Activated CD8-positive, alpha-beta T cell treated with anti-CD3 and anti-CD28 coated beads for 36 hours (primary cell): ENCODE measurements at regions not wholly inside any gene's neighbourhood (a gene's known extent, or its start where the extent isn't known, plus 50 kb on each side); places are given as distances from the start of the nearest gene placed in this dataset.

Source experiments
- ATAC-seq: fragments of 200-7000 bp; cut with Tn5 transposase; one replicate; pipeline ENCODE4 v1.10.0; 2021; ENCODE audit warnings: mild to moderate bottlenecking, moderate library complexity
- CTCF ChIA-PET: fragments of 350-600 bp; sonication (Branson Sonifier 250); formaldehyde crosslinking; loops from one replicate; lab custom pipeline; 2021; ENCODE audit warnings: antibody characterized with exemption; lab: Charles Lee
- POLR2A ChIA-PET: fragments of 350-600 bp; sonication (Branson Sonifier 250); formaldehyde crosslinking; loops from one replicate; lab custom pipeline; 2021; ENCODE audit warnings: antibody characterized with exemption; lab: Charles Lee
- DNase-seq: peaks from one replicate; pipeline ENCODE4 v3.0.0-alpha.2; 2020
- H3K27ac Mint-ChIP-seq: one replicate; pipeline ENCODE4 v1.8.0; 2021; ENCODE audit warnings: mild to moderate bottlenecking, mixed read lengths
- H3K27me3 Mint-ChIP-seq: one replicate; pipeline ENCODE4 v1.8.0; 2021; ENCODE audit warnings: mixed read lengths
- H3K36me3 Mint-ChIP-seq: one replicate; pipeline ENCODE4 v1.8.0; 2021; ENCODE audit warnings: low read depth, mixed read lengths
- H3K4me1 Mint-ChIP-seq: one replicate; pipeline ENCODE4 v1.8.0; 2021; ENCODE audit warnings: low read depth, mixed read lengths
- H3K4me3 Mint-ChIP-seq: one replicate; pipeline ENCODE4 v1.8.0; 2021; ENCODE audit warnings: mild to moderate bottlenecking, moderate library complexity, mixed read lengths
- H3K9me3 Mint-ChIP-seq: one replicate; pipeline ENCODE4 v1.8.0; 2021; ENCODE audit warnings: mixed read lengths
- intact Hi-C: fragments of 100-400 bp; cut with micrococcal nuclease; formaldehyde crosslinking; loops from one replicate; pipeline ENCODE4 v1.10.0; 2022
- TF ChIP-seq, protein P1 (sequence below): fragments of 200-600 bp; IDR thresholded peaks from one replicate; pipeline ENCODE4 v1.8.0; 2022; ENCODE audit warnings: antibody characterized with exemption, mild to moderate bottlenecking

DNA sequence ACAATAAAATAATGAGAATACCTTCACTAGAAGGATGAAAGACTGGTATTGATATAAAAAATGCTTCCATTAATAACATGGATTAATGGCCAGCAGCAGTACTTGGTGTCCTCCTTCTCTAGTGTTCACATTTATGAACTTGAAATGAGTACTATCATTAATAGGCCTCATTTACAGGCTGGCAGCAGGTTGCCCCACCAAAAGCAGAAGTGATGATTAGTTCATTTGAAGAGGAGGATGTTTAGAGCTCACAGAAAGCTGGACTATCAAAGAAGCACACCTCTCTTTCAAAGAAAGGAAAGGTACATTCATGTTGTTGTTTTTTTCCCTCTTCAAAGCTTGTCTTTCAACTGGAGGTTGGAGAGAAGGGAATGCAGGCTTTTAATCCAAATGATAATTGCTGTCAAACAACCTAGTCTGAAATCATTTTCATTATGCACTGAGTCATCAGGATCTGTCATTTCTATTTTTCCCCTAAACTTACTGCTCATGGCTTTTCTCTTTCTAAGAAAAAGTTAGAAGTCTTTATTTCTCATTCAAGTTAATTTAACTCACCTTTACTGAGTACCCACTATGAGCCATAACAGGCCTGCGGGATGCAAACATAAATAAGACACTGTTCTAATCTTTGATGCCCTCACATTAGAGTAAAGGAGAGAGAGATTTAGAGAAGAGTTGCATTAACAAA lies 157.9 kb upstream of the GRIP1 start:
- no peak for ATAC-seq

DNA sequence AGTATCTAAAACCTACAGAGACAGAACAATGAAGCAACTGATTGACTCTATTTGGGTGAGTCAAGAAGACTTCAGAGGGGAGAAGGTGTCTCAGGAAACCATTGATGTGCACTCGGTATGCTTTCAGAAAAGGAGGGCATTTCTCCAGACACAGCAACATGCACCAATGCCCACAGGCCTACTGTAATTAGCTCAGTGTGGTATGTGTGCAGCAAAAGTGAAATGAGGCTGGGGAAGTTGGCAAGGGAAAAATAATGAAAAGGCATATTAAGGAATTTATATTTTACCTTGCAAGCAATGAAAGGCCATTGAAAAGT lies 158.4 kb upstream of the GRIP1 start:
- no peak for DNase-seq
- ChIA-PET POLR2A (no interaction called here), CTCF (no interaction called here)
- H3K4me1 Mint-ChIP-seq, result peaks cover 14% of the 10 kb centered on the region
- no peak overlapping the region for H3K27ac Mint-ChIP-seq
- ATAC-seq, result no peak
- intact Hi-C loops, result no loop called here
- H3K9me3 Mint-ChIP-seq, result no peaks in the 10 kb centered on the region
- TF ChIP-seq, protein P1, sequence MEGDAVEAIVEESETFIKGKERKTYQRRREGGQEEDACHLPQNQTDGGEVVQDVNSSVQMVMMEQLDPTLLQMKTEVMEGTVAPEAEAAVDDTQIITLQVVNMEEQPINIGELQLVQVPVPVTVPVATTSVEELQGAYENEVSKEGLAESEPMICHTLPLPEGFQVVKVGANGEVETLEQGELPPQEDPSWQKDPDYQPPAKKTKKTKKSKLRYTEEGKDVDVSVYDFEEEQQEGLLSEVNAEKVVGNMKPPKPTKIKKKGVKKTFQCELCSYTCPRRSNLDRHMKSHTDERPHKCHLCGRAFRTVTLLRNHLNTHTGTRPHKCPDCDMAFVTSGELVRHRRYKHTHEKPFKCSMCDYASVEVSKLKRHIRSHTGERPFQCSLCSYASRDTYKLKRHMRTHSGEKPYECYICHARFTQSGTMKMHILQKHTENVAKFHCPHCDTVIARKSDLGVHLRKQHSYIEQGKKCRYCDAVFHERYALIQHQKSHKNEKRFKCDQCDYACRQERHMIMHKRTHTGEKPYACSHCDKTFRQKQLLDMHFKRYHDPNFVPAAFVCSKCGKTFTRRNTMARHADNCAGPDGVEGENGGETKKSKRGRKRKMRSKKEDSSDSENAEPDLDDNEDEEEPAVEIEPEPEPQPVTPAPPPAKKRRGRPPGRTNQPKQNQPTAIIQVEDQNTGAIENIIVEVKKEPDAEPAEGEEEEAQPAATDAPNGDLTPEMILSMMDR, result no peak
- no peaks in the 10 kb centered on the region for H3K36me3 Mint-ChIP-seq
- no peak overlapping the region for H3K4me3 Mint-ChIP-seq
- H3K27me3 Mint-ChIP-seq, result no peaks in the 10 kb centered on the region

More for the DNA sequence above, 157.9 kb upstream of the GRIP1 start:
- ChIA-PET POLR2A (no interaction called here), CTCF (no interaction called here)
- TF ChIP-seq, protein P1, result no peak
- Mint-ChIP-seq H3K9me3 (no peaks in the 10 kb centered on the region), H3K36me3 (no peaks in the 10 kb centered on the region), H3K27me3 (no peaks in the 10 kb centered on the region), H3K4me1 (peaks cover 19% of the 10 kb centered on the region), H3K27ac (no peak overlapping the region), H3K4me3 (no peak overlapping the region)
- intact Hi-C loops, result no loop called here
- no peak for DNase-seq

DNA sequence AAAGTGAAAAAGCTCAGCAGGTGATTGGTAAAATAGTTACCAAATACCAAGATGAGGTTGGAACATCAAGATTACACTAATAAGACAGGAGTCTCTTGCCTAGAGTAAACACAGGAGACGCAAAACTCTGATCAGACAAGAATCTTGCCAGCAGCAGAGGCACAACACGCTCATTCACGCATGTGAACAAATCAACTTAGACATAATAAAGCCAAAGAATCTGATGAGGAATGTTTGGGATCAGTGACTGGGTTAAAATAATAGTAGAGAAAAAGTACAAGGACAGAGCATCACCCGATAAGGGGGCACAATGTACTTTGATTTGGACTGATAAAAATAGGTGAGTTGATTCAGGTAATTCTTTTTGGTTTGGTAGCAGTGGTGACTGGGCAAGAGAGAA lies 159.5 kb upstream of the GRIP1 start:
- intact Hi-C loops, result no loop called here
- Mint-ChIP-seq H3K9me3 (no peaks in the 10 kb centered on the region), H3K27ac (no peak overlapping the region), H3K27me3 (no peaks in the 10 kb centered on the region), H3K4me1 (peaks cover 11% of the 10 kb centered on the region), H3K36me3 (no peaks in the 10 kb centered on the region), H3K4me3 (no peak overlapping the region)
- CTCF ChIA-PET, result no interaction called here
- TF ChIP-seq, protein P1, result no peak
- no peak for DNase-seq
- POLR2A ChIA-PET, result no interaction called here
- ATAC-seq, result no peak

DNA sequence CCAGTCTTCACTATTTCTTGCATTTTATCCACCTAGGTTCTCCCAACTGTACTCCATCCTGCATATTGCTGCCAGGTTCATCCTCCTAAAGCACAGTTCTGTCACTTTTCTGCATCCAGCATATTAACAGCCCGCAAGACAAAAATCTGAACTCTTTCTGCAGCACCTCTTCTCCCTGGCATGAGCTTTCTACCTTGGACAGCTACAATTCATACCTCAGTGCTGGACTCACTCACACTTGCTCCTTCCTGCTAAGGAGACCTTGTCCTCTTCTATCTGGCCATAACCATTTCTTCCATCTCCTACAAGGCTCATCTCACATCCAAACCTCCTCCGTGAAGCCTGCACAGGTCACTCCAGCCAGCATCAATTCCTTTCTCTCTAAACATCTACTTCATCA lies 170.1 kb upstream of the GRIP1 start:
- H3K9me3 Mint-ChIP-seq, result no peaks in the 10 kb centered on the region
- DNase-seq (no peak), ATAC-seq (no peak)
- POLR2A ChIA-PET, result no interaction called here
- no peaks in the 10 kb centered on the region for H3K27me3 Mint-ChIP-seq
- intact Hi-C loops, result no loop called here
- no peaks in the 10 kb centered on the region for H3K36me3 Mint-ChIP-seq
- H3K4me3 Mint-ChIP-seq, result no peak overlapping the region
- H3K4me1 Mint-ChIP-seq, result peaks cover 2% of the 10 kb centered on the region
- CTCF ChIA-PET, result interaction anchor here (1.3 kb wide), 1 partner anchor 12 kb away, joined by 3 read pairs; no protein-coding TSS in a partner anchor
- TF ChIP-seq, protein P1, result no peak
- no peak overlapping the region for H3K27ac Mint-ChIP-seq

DNA sequence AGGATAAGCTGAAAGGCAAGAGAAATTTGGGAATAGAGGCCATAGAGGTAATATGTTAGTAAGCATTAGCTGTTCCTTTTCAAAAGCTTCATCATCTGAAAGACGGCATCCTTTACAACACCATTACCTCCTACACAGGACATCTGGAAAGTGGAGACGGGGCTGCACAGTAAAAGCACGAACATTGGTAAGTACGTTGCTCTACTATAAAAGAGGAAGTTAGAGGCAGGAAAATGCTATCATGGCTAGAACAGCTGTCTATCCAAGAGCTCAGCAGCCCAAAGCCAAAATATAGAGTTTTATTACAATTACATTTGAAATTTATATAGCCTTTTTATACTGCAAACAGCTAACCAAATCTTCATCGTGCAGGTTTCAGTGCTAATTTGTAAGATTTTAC lies 172.3 kb upstream of the GRIP1 start:
- Mint-ChIP-seq H3K27ac (no peak overlapping the region), H3K27me3 (no peaks in the 10 kb centered on the region), H3K9me3 (no peaks in the 10 kb centered on the region), H3K4me1 (peaks cover 2% of the 10 kb centered on the region), H3K36me3 (no peaks in the 10 kb centered on the region), H3K4me3 (no peak overlapping the region)
- TF ChIP-seq, protein P1, result no peak
- CTCF ChIA-PET, result interaction anchor here (0.9 to 1.3 kb wide), 2 partner anchors 9 to 72 kb away, joined by 3 to 5 read pairs; no protein-coding TSS in a partner anchor
- POLR2A ChIA-PET, result no interaction called here
- DNase-seq, result no peak
- no peak for ATAC-seq
- intact Hi-C loops, result no loop called here
